ENCODE measurements at regions not wholly inside any gene's neighbourhood (a gene's known extent, or its start where the extent isn't known, plus 50 kb on each side); places are given as distances from the start of the nearest gene placed in this dataset.

GRCh38 chr6:94362061-94362864 lies 942.9 kb upstream of the EPHA7 start:
- no peak for DNase-seq (ENCODE audit: low read depth)
- Histone ChIP-seq H3K4me3 (ENCODE audit: low read depth, low read length) (no peak overlapping the region), H3K36me3 (ENCODE audit: control insufficient read depth, insufficient read depth, low read length) (no peaks in the 10 kb centered on the region), H3K27me3 (ENCODE audit: control insufficient read depth, insufficient read depth, low read length) (no peaks in the 10 kb centered on the region)
- TF ChIP-seq CTCF (IDR thresholded peaks at IDR 0.05; ENCODE audit: insufficient read depth, low read length, poor library complexity, severe bottlenecking) = no peak

GRCh38 chr6:94361304-94362060 lies 942.1 kb upstream of the EPHA7 start:
- Histone ChIP-seq H3K36me3 (ENCODE audit: control insufficient read depth, insufficient read depth, low read length) (no peaks in the 10 kb centered on the region), H3K27me3 (ENCODE audit: control insufficient read depth, insufficient read depth, low read length) (no peaks in the 10 kb centered on the region), H3K4me3 (ENCODE audit: low read depth, low read length) (no peak overlapping the region)
- DNase-seq (ENCODE audit: low read depth) = no peak
- TF ChIP-seq CTCF (IDR thresholded peaks at IDR 0.05; ENCODE audit: insufficient read depth, low read length, poor library complexity, severe bottlenecking) = no peak

GRCh38 chr6:94357381-94357980 lies 938.1 kb upstream of the EPHA7 start:
- Histone ChIP-seq H3K27me3 (ENCODE audit: control insufficient read depth, insufficient read depth, low read length) (no peaks in the 10 kb centered on the region), H3K36me3 (ENCODE audit: control insufficient read depth, insufficient read depth, low read length) (no peaks in the 10 kb centered on the region), H3K4me3 (ENCODE audit: low read depth, low read length) (no peak overlapping the region)
- no peak for DNase-seq (ENCODE audit: low read depth)
- no peak for TF ChIP-seq CTCF (IDR thresholded peaks at IDR 0.05; ENCODE audit: insufficient read depth, low read length, poor library complexity, severe bottlenecking)

GRCh38 chr6:94350833-94351232 lies 931.5 kb upstream of the EPHA7 start:
- Histone ChIP-seq H3K27me3 (ENCODE audit: control insufficient read depth, insufficient read depth, low read length) (no peaks in the 10 kb centered on the region), H3K4me3 (ENCODE audit: low read depth, low read length) (no peak overlapping the region), H3K36me3 (ENCODE audit: control insufficient read depth, insufficient read depth, low read length) (no peaks in the 10 kb centered on the region)
- no peak for TF ChIP-seq CTCF (IDR thresholded peaks at IDR 0.05; ENCODE audit: insufficient read depth, low read length, poor library complexity, severe bottlenecking)
- DNase-seq (ENCODE audit: low read depth) = no peak

GRCh38 chr6:94349227-94349626 lies 929.9 kb upstream of the EPHA7 start:
- no peaks in the 10 kb centered on the region for H3K27me3 ChIP-seq (ENCODE audit: control insufficient read depth, insufficient read depth, low read length)
- H3K4me3 ChIP-seq (ENCODE audit: low read depth, low read length) = no peak overlapping the region
- no peak for TF ChIP-seq CTCF (IDR thresholded peaks at IDR 0.05; ENCODE audit: insufficient read depth, low read length, poor library complexity, severe bottlenecking)
- H3K36me3 ChIP-seq (ENCODE audit: control insufficient read depth, insufficient read depth, low read length) = no peaks in the 10 kb centered on the region
- DNase-seq (ENCODE audit: low read depth) = no peak

All from kidney epithelial cell (primary cell).